ENCODE measurements at regions not wholly inside any gene's neighbourhood (a gene's known extent, or its start where the extent isn't known, plus 50 kb on each side); places are given as distances from the start of the nearest gene placed in this dataset.

DNA sequence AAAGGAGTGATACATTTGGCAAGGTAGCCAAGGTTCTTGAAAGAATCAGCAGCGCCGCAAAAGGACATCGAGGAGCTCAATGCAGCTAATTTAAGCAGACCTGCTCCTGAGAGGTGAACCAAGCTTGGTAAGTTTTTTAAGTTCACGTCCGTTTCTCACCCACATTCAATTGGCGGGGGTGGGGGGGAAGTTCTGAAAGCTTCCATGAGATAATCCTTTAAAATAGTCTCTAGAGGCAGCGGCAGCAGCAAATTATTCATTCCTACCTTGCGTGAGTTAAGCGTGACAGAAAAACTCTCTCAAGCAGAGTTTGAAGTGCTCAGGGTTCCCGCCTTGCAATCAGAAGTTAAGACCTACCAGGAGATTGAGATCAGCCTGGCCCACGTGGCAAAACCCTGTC, 97.3 kb upstream of the NHSL1 start:
- TF ChIP-seq, protein P1, sequence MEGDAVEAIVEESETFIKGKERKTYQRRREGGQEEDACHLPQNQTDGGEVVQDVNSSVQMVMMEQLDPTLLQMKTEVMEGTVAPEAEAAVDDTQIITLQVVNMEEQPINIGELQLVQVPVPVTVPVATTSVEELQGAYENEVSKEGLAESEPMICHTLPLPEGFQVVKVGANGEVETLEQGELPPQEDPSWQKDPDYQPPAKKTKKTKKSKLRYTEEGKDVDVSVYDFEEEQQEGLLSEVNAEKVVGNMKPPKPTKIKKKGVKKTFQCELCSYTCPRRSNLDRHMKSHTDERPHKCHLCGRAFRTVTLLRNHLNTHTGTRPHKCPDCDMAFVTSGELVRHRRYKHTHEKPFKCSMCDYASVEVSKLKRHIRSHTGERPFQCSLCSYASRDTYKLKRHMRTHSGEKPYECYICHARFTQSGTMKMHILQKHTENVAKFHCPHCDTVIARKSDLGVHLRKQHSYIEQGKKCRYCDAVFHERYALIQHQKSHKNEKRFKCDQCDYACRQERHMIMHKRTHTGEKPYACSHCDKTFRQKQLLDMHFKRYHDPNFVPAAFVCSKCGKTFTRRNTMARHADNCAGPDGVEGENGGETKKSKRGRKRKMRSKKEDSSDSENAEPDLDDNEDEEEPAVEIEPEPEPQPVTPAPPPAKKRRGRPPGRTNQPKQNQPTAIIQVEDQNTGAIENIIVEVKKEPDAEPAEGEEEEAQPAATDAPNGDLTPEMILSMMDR (IDR thresholded peaks at IDR 0.05 in 2 of 3, conservative IDR thresholded peaks at IDR 0.05 in 1 of 3; ENCODE audit: borderline replicate concordance in 1 of 3, insufficient read depth in 1 of 3, low read depth in 2 of 3, low read length in 2 of 3): no peak
- TF ChIP-seq EZH2phosphoT487 (IDR thresholded peaks at IDR 0.05; ENCODE audit: borderline replicate concordance) (no peak), POLR2AphosphoS5 (IDR thresholded peaks at IDR 0.05; ENCODE audit: low read depth, low read length) (no peak), POLR2A (IDR thresholded peaks at IDR 0.05; ENCODE audit: borderline replicate concordance, extremely low read depth, insufficient read depth, insufficient read length) (no peak), SP1 (IDR thresholded peaks at IDR 0.05; ENCODE audit: low read depth) (no peak), EZH2 (IDR thresholded peaks at IDR 0.05) (no peak), CEBPB (IDR thresholded peaks at IDR 0.05; ENCODE audit: low read depth) (no peak), JUND (IDR thresholded peaks at IDR 0.05) (no peak), RAD21 (IDR thresholded peaks at IDR 0.05; ENCODE audit: low read depth) (no peak), ZNF274 (IDR thresholded peaks at IDR 0.05; ENCODE audit: low read depth, low read length) (no peak), YY1 (IDR thresholded peaks at IDR 0.05; ENCODE audit: extremely low read depth, insufficient replicate concordance, low read depth, low read length) (no peak)
- TF ChIP-seq, protein P2, sequence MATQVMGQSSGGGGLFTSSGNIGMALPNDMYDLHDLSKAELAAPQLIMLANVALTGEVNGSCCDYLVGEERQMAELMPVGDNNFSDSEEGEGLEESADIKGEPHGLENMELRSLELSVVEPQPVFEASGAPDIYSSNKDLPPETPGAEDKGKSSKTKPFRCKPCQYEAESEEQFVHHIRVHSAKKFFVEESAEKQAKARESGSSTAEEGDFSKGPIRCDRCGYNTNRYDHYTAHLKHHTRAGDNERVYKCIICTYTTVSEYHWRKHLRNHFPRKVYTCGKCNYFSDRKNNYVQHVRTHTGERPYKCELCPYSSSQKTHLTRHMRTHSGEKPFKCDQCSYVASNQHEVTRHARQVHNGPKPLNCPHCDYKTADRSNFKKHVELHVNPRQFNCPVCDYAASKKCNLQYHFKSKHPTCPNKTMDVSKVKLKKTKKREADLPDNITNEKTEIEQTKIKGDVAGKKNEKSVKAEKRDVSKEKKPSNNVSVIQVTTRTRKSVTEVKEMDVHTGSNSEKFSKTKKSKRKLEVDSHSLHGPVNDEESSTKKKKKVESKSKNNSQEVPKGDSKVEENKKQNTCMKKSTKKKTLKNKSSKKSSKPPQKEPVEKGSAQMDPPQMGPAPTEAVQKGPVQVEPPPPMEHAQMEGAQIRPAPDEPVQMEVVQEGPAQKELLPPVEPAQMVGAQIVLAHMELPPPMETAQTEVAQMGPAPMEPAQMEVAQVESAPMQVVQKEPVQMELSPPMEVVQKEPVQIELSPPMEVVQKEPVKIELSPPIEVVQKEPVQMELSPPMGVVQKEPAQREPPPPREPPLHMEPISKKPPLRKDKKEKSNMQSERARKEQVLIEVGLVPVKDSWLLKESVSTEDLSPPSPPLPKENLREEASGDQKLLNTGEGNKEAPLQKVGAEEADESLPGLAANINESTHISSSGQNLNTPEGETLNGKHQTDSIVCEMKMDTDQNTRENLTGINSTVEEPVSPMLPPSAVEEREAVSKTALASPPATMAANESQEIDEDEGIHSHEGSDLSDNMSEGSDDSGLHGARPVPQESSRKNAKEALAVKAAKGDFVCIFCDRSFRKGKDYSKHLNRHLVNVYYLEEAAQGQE (IDR thresholded peaks at IDR 0.05; ENCODE audit: low read depth): no peak
